Astrocyte of the cerebellum (primary cell): ENCODE measurements at regions not wholly inside any gene's neighbourhood (a gene's known extent, or its start where the extent isn't known, plus 50 kb on each side); places are given as distances from the start of the nearest gene placed in this dataset.
"Not testable (repeated sequence)": the region's sequence is repeated elsewhere in the genome, so short reads cannot be mapped to it uniquely, and the experiment has no call there.

Experiments used
- DNase-seq: peaks from one replicate; pipeline ENCODE4 v3.0.0-alpha.2; 2011; ENCODE audit warnings: low read depth
- H3K4me3 ChIP-seq: 2 replicates; pipeline ENCODE4 v1.5.1; 2011; ENCODE audit warnings: mild to moderate bottlenecking, low read depth, low read length, moderate library complexity
- CTCF ChIP-seq: IDR thresholded peaks from 2 replicates; pipeline ENCODE4 v1.5.1; 2012; ENCODE audit warnings: low read length, low read depth, moderate library complexity, mild to moderate bottlenecking; ENCODE audit errors: missing control alignments
- in situ Hi-C: cut with HindIII; loops from 2 replicates; pipeline ENCODE4 v1.10.0; 2017; ENCODE audit warnings: low sequenced_read_pairs

GRCh38 chr11:46175401-46176002 lies 54.2 kb upstream of the PHF21A start:
- DNase-seq = no peak
- in situ Hi-C loops = no loop called here
- TF ChIP-seq CTCF = no peak
- no peak overlapping the region for H3K4me3 ChIP-seq

- in situ Hi-C loops, H3K4me3 ChIP-seq, DNase-seq: not testable (repeated sequence)
Measured at GRCh38 chr11:46171693-46172092, 50.4 kb upstream of the PHF21A start.
